ENCODE measurements at regions not wholly inside any gene's neighbourhood (a gene's known extent, or its start where the extent isn't known, plus 50 kb on each side); places are given as distances from the start of the nearest gene placed in this dataset.

- TF ChIP-seq CTCF (IDR thresholded peaks at IDR 0.05) (no peak), EP300 (IDR thresholded peaks at IDR 0.05) (no peak), POLR2A (IDR thresholded peaks at IDR 0.05; ENCODE audit: low read depth) (no peak), POLR2AphosphoS5 (IDR thresholded peaks at IDR 0.05) (no peak)
Measured at GRCh38 chr5:4627929-4628328, 512.2 kb upstream of the ADAMTS16 start.
